HG03520 (cell line): ENCODE measurements at regions not wholly inside any gene's neighbourhood (a gene's known extent, or its start where the extent isn't known, plus 50 kb on each side); places are given as distances from the start of the nearest gene placed in this dataset.

Experiments
- ATAC-seq: cut with Tn5 transposase; IDR thresholded peaks from one replicate; pipeline ENCODE4 v1.9.1; 2021; ENCODE audit warnings: mild to moderate bottlenecking, moderate library complexity; ENCODE audit not compliant: unreplicated experiment

DNA sequence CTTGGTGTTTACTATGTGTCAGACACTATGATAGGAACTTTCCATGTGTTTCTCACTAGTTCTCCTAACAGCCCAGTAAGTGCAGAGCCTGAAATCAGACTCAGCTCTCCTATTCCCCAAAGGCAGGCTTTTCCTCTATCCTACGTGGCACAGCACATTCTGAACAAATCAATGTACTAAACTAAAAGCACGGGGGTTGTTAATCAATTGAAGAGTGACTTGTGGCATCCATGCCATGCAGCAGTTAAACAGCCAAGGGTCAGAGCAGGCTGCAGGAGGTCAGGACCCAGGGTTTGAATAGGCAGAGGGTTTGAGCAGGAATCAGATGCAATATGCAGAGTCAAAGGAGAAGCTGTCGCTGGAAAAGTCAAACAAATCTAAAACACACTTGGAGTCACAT, 289.7 kb upstream of the LDB2 start:
- ATAC-seq = no peak

DNA sequence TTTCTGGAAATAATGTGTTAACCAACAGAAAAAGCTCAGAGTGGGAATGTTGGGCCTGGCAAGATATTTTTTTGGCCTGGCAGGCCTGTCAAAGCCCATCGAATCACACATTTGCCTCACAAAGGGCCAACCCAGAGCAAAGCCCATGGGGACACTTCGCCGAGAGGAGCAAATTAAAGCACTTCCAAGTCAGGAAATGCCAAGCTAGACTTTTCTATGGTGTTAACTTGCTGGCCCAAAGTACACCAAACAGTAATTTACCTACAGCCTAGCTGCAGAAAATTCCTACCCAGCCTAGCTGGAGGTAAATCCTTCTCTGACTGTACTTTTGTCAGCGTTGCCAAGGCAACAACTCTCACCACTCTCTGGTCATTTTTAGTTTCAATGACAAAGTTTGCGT, 288.6 kb upstream of the LDB2 start:
- ATAC-seq = no peak

DNA sequence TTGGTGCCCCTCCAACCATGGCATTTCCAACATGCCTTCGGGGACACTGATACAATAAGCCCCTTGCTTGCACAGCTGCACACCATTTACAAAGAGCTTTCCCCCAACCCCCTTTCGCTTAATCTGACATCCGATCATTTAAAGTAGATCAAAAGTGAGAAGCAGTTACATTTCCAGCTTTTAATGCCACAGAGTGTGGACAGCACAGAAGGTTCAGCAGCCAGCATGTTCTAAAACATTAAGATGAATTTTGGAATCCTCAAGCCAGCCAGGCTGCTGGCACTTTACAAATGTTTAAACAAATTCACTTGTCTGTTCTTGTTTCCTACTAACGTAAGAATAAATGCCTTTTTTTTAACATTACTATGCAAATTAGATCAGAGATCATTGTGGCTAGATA, 284.4 kb upstream of the LDB2 start:
- ATAC-seq = no peak

DNA sequence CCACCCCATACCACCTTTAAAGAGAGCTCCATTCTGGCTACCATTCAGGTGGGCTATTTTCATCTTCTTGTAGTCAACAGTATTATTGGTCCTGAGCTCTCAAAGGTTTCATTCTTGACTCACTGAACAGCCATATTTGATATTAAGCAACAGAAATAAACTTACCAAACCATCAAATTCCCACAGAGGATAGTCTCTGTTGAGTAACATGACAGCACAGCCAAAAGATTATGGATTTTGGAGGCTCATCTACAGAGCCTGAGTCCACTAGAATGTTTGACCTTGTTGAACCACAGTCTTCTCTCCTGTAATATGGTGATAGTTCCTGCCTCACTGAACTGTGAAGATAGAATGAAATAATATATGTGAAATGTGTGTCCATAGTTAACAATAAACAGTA, 276.3 kb upstream of the LDB2 start:
- no peak for ATAC-seq

DNA sequence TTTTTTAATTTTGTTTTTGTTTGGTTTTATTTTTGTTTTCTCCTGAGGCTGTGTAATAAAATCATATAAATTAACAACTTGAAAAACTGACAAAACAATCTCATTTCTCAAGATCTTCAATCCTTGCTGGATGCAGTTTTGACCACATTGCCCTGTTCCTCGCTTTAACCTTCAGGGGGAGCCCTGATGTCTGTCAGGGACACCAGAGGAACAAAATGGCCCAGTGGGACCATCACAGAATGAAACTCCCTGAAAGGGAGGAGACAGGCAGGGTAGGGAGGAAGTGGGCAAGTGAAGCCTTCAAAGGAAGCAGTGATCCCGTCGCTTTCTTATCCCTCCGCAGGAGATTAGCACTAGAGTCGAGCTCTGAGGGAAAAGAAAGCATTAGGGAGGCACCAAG, 274.9 kb upstream of the LDB2 start:
- no peak for ATAC-seq

DNA sequence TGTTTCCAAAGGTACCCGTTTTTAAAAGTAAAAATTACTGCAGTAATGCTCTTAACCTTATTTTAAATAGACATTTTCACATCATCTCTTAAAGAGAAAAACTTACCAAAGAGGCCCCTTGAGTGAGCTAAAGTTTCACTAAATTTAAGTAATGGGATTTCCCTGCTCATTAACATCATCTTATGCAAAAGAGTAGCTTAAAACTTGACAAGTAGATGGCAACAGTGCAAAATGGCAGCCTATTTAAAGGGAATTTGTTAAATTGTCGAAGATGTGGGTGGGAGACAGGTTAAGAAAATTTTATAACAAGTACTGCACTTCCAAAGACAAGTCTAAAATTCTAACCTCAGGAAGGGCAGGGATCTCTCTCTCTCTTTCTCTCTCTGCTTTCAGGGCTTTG, 271.7 kb upstream of the LDB2 start:
- ATAC-seq = no peak

DNA sequence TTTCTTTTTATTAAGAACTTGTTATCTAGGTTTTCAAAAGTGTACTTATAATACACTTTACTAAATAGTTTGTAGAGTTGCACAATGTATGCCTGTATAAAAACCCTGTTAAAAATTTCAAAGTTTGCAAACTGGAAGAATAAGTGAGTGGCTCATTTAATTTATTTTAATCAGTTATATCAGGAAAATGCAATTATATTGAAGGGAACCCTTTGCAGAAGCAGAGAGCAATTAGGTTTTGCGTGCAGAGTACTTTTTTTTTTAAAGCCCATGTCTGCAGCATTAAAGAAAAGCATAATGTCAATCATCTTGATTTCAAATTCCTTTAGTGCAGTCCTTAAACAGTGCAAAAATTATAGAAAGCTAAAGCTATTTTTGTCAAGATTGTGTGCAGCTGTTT, 271.3 kb upstream of the LDB2 start:
- no peak for ATAC-seq

DNA sequence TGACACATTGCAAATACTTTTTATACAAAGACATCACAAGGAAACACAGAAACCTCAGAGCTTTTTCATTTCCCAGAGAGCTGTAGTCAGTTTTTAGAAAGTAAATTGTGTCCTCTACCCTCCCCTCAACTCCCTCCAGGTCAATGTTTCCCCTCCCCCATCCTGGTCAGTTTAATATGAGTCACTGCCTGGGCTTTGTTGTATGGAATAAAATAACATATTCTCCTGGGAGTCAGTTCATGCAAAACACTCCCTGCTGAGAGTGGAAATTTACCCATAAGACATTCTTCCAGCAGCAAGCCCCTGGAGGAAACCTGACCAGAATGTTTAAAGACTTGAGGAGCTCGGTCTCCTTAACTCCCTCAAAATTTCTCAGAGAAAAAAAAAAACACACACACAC, 270.1 kb upstream of the LDB2 start:
- no peak for ATAC-seq

DNA sequence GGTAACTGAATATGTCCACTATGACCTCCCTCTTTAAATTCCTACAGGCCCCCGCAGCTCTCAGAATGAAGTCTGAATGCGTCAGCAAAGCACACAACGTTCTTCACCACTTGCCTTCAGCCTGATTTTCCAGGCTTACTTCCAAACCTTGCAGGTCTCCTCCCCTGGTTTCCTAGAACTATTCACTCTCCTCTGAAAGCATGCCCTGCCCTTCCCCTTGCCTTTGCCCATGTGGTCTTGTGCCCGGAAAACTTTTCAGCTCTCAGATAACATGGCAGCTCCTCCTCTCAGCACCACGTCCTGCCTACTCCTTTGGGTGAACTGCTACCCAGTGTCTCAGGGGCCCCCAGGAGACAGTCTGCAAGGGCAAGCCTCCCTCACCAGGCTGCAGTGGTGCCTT, 268.5 kb upstream of the LDB2 start:
- ATAC-seq = no peak

DNA sequence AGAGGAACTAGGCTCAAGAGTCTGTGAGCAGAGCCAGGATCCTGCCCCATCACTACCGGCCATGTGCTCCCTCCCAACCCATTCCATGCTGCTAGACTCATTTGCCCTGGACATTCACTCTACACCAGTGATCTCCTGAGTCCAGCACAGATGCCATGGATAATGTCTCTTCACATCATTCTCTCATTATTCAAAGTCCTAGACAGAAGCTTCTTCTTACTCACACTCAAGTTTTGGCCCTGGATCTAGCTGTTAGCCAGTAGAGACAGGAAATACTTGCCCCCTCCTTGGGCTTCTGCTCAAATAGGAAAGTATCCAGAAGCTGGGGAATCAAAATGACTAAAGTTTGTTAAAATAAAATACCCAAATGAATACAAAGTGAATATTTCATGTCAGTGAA, 266.8 kb upstream of the LDB2 start:
- ATAC-seq = no peak

DNA sequence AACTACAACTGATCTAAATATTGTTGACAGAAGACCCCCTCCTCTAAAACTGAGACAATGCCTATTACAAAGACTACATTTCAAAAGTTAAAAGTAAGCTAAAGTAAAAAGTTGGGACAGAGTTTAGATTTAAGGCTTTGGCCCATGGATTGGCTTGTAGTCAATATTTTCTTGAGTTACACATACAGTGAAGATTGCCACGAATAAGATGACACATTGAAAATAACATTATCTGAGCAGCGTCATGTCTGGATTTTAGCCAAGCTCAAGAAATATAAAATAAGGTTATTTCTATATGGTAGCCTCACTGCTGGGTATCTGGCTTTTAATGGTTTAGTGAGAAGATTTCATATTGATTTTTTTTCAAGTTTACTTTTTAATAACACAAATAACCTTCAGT, 266.2 kb upstream of the LDB2 start:
- no peak for ATAC-seq

DNA sequence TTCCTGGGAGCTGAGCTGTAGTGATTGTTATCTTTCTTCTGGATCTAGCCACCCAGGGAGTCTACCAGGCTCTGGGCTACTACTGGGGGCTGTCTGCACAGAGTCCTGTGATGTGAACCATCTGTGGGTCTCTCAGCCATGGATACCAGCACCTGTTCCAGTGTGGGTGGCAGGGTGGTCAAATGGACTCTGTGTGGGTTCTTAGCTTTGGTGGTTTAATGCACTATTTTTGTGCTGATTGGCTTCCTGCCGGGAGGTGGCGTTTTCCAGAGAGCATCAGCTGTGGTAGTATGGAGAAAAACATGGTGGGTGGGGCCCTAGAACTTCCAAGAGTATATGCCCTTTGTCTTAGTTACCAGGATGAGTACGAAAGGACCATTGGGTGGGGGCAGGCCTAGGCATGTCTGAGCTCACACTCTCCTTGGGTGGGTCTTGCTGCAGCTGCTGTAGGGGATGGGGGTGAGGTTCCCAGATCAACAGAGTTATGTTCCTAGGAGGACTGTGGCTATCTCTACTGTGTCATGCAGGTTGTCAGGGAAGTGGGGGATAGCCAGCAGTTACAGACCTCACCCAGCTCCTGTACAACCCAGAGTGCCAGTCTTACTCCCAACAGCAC, 264.8 kb upstream of the LDB2 start:
- ATAC-seq = no peak

DNA sequence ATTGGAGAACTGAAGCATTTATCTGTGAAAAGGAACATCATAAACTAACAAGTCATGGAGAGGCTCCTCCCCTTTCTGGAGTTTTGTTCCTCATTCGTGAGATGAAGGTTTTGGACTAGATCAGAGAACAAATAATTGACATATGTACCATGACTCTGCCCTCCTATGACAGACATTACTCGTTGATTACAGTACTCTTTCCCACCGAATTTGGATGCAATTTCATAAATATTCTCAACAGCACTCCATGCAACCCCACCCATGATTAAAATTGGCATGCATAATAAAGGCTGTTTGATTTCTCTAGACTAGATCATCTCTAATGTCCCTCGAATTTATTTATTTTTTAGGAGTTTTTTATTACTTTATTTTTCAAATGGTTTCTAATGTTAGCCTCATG, 258.9 kb upstream of the LDB2 start:
- no peak for ATAC-seq

DNA sequence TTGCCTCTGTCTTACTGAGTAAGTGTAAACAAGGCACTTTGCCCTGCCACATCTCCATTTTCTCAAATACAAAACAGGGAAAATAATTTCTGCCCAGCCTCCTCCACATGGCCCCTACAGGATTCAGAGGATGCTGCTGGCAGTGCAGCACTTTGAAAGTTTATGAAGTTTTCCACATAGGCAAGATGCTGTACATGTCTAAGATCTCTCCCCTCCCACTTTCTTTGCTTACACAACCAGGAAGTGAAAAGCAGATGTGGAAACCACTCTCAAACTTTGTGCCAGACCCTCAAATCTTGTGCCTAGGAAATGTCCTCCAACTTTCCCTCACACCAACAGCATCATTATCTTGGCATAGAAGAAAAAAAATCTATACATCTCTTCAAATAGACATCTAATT, 257.0 kb upstream of the LDB2 start:
- ATAC-seq = no peak

DNA sequence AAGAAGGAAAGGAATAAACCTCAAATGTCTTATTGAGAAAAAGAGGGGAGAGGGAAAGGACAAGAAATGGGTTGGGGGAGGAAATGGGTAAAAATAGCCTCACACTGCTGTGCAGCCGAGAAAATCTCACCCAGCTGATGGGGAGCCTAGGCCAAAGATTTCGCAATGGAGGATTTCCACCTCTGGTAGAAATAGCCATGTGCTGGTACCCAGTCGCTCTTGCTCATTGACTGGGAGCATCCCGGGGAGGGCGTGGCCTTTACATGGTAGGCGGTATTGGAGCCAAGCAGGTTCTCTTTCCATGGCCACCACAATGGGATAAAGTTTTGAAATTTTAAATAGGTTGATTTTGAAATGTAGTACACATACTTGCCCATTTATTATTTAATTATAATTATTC, 255.1 kb upstream of the LDB2 start:
- no peak for ATAC-seq

DNA sequence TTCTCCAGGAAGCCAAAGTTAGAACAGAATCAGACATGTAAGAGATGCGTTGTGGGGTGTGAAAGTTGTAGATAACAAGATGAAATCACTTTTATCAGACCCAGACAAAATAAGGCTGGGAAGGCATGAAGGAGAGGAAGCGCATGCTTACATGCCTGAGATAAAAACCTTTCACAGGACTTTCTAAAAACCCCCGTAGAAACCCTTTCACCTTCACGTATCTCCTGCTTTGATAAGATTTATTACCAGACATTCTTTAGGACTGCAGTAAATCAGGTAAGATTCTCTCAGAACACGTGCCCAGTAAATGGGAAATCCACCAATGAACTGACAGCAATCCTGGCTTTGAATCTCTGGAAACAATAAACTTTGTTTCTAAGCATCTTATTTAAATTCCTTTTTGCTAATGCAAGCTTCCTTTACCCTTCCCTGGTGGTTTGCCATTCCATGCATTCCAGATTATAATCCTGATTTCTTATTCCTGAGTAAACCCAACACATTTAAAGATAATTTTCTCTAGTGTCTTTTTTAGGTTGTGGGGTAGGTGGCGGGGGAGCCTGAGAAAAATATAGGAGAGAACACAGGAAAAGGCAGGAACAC, 254.6 kb upstream of the LDB2 start:
- ATAC-seq = no peak

DNA sequence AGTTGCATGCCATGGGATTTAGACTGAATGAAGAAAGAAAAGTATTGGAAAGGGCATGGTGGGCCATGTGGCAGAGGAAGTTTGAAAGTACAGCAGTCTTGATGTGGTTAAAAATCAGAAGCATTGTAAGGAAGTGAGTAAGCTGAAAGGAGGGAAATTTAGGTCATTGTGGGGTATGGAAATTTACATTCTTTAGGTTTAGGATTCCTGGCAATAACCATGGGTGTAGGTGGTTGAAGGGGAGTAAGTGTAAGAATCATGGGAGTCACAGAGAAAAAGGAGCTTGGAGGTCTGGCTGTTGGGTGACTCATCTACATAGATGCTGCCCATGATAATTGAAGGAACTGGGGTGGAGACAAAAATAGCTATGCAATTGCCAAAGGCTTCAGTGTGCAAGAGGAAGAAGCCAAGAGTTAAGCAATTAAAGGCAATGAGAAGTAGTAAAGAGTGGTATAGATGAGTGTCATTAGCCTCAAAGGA, 243.8 kb upstream of the LDB2 start:
- no peak for ATAC-seq

DNA sequence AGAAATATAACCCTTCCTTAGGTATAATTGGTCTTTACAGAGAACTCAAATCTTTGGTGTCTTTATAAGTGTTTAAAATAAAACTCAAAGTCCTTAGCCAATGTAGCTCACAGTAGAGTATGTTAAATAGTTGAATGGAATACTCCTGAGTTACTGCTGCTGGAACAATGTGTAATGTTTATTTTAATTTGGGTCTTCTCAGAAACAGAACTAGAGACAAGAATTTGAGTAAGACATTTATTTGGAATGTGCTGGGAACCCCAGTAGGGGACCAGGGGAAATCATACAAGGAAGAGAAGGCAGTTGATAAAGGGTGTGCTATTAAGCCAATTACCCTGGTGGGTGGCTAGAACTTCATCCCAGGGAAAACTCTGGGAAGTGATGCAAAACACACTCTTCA, 240.4 kb upstream of the LDB2 start:
- ATAC-seq = no peak

DNA sequence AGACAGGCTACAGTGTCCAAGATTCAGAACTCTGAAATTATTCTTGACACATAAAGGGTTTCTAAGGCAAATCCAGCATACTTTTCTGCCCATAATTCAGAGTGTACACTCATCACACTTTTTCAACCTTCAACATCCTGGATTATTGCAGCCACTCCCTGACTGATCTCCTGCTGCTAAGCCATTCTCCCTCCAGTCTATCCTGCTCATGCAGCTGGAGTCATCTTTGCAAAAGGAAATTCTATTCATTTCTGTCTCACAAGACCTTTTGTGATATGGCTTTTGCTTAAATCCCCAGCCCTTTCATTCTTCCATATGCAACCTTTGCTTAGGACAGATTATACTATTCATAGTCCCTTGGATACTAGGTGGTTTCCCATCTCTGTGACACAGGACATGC, 236.1 kb upstream of the LDB2 start:
- ATAC-seq = no peak

DNA sequence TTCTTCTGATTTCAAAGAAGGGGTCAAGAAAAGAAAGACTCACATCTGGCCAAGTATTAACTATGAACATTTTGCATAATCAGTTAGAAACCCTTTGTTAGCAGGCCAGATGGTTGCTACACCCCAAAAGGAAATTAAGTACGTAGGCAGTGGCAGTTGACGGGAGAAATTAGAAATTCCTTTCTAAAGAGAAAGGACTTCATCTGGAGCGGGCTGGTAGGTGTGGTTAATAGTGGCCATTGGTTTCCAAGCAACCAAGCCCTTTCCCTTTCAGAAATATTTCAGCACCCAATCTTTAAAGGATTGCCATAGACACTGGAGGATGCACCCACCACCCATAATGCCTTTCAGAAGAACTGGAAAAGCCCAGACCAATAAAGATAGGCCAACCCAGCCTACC, 235.7 kb upstream of the LDB2 start:
- no peak for ATAC-seq

DNA sequence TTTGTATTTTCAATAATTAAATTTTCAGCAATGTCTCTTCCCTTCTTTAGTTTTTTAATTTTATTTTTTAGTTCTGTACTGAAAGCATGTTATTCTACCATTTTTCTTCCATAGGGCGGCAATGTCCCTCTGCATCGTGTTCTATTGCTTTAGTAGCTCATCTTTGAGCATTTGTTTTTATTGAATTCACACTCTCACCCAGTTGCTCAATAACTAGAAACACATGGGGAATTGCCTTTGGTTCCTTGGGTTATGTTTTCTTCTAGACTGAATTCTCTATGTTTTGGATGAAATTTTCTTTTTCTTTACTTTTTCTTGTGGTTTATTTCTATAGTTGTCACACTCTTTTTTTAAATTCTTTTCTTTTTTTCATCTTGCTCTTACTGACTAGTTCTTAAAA, 233.8 kb upstream of the LDB2 start:
- ATAC-seq = no peak

DNA sequence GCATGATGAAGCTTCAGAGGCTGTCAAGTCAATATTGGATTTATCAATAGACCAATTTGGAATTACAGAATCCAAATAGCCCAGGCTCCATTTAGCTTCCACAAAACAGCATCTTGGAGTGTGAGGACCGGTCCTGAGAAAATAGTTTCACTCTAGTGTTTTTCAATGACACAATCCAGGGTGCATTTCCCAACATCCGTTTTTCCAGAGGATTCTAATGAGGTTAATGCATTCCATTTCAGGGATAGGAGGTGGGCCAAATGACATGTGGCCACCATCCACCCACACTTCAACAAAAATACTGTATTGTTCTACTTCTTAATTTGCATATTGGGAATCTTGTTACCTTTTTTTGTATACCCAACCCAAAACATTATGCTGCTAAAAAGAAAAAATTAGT, 229.8 kb upstream of the LDB2 start:
- no peak for ATAC-seq

DNA sequence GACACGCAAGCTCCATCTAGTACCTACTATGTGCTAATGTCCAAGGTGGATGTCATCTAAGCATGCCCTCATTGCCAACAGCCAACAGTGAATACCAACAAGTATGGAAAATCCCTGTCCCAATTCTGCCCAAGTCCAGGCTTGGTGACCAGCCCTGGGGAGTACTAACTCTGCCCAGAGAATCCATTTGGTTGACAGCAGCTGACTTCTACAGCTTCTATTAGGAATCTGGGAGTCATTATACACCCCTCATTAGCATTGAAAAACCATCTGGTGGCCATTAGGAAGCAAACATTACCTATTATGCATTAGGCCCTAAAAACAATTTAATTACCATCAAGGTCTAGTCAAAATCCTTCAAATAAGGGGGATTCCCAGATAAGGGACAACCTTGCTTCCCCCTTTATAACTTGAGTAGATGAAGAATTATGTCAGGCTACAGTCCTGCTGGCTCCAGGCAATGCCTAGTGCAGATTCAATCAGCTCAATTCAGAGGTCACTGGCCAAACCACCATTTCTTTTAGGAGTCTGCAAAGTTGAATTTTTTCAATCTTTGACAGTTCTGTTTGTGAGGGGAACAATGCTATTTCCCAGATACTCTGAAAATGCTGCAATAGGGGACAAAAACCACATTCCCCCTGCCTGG, 228.0 kb upstream of the LDB2 start:
- ATAC-seq = no peak
